ENCODE measurements at regions not wholly inside any gene's neighbourhood (a gene's known extent, or its start where the extent isn't known, plus 50 kb on each side); places are given as distances from the start of the nearest gene placed in this dataset.
A peak's percentile ranks its signal among the peaks of the same experiment; 100 is the strongest.

GRCh38 chr4:32544846-32545245 lies 1824.7 kb downstream of the PCDH7 start:
- Histone ChIP-seq H3K36me3 (ENCODE audit: control insufficient read depth, insufficient read depth, low read length) (no peaks in the 10 kb centered on the region), H3K4me3 (ENCODE audit: low read depth, low read length) (no peak overlapping the region), H3K27me3 (ENCODE audit: control insufficient read depth, insufficient read depth, low read length) (no peaks in the 10 kb centered on the region)
- no peak for TF ChIP-seq CTCF (IDR thresholded peaks at IDR 0.05; ENCODE audit: insufficient read depth, low read length, poor library complexity, severe bottlenecking)
- DNase-seq (ENCODE audit: low read depth), result no peak

GRCh38 chr4:32551943-32552342 lies 1831.8 kb downstream of the PCDH7 start:
- TF ChIP-seq CTCF (IDR thresholded peaks at IDR 0.05; ENCODE audit: insufficient read depth, low read length, poor library complexity, severe bottlenecking), result no peak
- Histone ChIP-seq H3K36me3 (ENCODE audit: control insufficient read depth, insufficient read depth, low read length) (no peaks in the 10 kb centered on the region), H3K27me3 (ENCODE audit: control insufficient read depth, insufficient read depth, low read length) (no peaks in the 10 kb centered on the region), H3K4me3 (ENCODE audit: low read depth, low read length) (no peak overlapping the region)
- no peak for DNase-seq (ENCODE audit: low read depth)

GRCh38 chr4:32560306-32560705 lies 1840.1 kb downstream of the PCDH7 start:
- TF ChIP-seq CTCF (IDR thresholded peaks at IDR 0.05; ENCODE audit: insufficient read depth, low read length, poor library complexity, severe bottlenecking), result no peak
- Histone ChIP-seq H3K36me3 (ENCODE audit: control insufficient read depth, insufficient read depth, low read length) (no peaks in the 10 kb centered on the region), H3K4me3 (ENCODE audit: low read depth, low read length) (no peak overlapping the region), H3K27me3 (ENCODE audit: control insufficient read depth, insufficient read depth, low read length) (no peaks in the 10 kb centered on the region)
- peak; percentile 1 for DNase-seq (ENCODE audit: low read depth)

GRCh38 chr4:32562010-32562409 lies 1841.8 kb downstream of the PCDH7 start:
- Histone ChIP-seq H3K27me3 (ENCODE audit: control insufficient read depth, insufficient read depth, low read length) (no peaks in the 10 kb centered on the region), H3K4me3 (ENCODE audit: low read depth, low read length) (no peak overlapping the region), H3K36me3 (ENCODE audit: control insufficient read depth, insufficient read depth, low read length) (no peaks in the 10 kb centered on the region)
- DNase-seq (ENCODE audit: low read depth), result no peak
- TF ChIP-seq CTCF (IDR thresholded peaks at IDR 0.05; ENCODE audit: insufficient read depth, low read length, poor library complexity, severe bottlenecking), result no peak

- no peak for DNase-seq (ENCODE audit: low read depth)
- no peak for TF ChIP-seq CTCF (IDR thresholded peaks at IDR 0.05; ENCODE audit: insufficient read depth, low read length, poor library complexity, severe bottlenecking)
- H3K27me3 ChIP-seq (ENCODE audit: control insufficient read depth, insufficient read depth, low read length), result no peaks in the 10 kb centered on the region
- H3K36me3 ChIP-seq (ENCODE audit: control insufficient read depth, insufficient read depth, low read length), result no peaks in the 10 kb centered on the region
- no peak overlapping the region for H3K4me3 ChIP-seq (ENCODE audit: low read depth, low read length)
Observed at GRCh38 chr4:32564626-32565025, 1844.5 kb downstream of the PCDH7 start.

GRCh38 chr4:32569861-32570260 lies 1849.7 kb downstream of the PCDH7 start:
- Histone ChIP-seq H3K36me3 (ENCODE audit: control insufficient read depth, insufficient read depth, low read length) (no peaks in the 10 kb centered on the region), H3K4me3 (ENCODE audit: low read depth, low read length) (no peak overlapping the region), H3K27me3 (ENCODE audit: control insufficient read depth, insufficient read depth, low read length) (no peaks in the 10 kb centered on the region)
- TF ChIP-seq CTCF (IDR thresholded peaks at IDR 0.05; ENCODE audit: insufficient read depth, low read length, poor library complexity, severe bottlenecking), result no peak
- DNase-seq (ENCODE audit: low read depth), result no peak

Data from kidney epithelial cell (primary cell).